PC-9 (cell line): ENCODE measurements at regions not wholly inside any gene's neighbourhood (a gene's known extent, or its start where the extent isn't known, plus 50 kb on each side); places are given as distances from the start of the nearest gene placed in this dataset.

ENCODE experiments used
- CTCF ChIP-seq: fragments of 200-600 bp; sonication (generic); conservative IDR thresholded peaks from 2 replicates; pipeline ENCODE4 v1.6.1; 2017; ENCODE audit warnings: mixed run types, antibody characterized with exemption, mild to moderate bottlenecking, moderate library complexity
- EZH2 ChIP-seq: fragments of 200-600 bp; sonication (generic); IDR thresholded peaks from 2 replicates; pipeline ENCODE4 v1.8.0; 2017; ENCODE audit warnings: antibody characterized with exemption, low read depth

- TF ChIP-seq CTCF, result no peak
- TF ChIP-seq EZH2, result no peak
Measured at GRCh38 chr3:96754128-96754527, 60.3 kb upstream of the EPHA6 start.
